B cell (primary cell): ENCODE measurements at regions not wholly inside any gene's neighbourhood (a gene's known extent, or its start where the extent isn't known, plus 50 kb on each side); places are given as distances from the start of the nearest gene placed in this dataset.

Source experiments
- ATAC-seq: fragments of 200-7000 bp; cut with Tn5 transposase; one replicate; pipeline ENCODE4 v1.10.0; 2021; ENCODE audit warnings: low read depth, mild to moderate bottlenecking, moderate number of reproducible peaks, moderate library complexity
- CTCF ChIA-PET: fragments of 350-600 bp; sonication (Branson Sonifier 250); formaldehyde crosslinking; loops from one replicate; lab custom pipeline; 2021; ENCODE audit warnings: antibody characterized with exemption, inconsistent platforms; lab: Charles Lee
- POLR2A ChIA-PET: fragments of 350-600 bp; sonication (Branson Sonifier 250); formaldehyde crosslinking; loops from one replicate; lab custom pipeline; 2021; ENCODE audit warnings: antibody characterized with exemption; lab: Charles Lee
- DNase-seq: peaks from one replicate; pipeline ENCODE4 v3.0.0; 2013
- H2AFZ ChIP-seq: 2 replicates; pipeline ENCODE4 v1.6.1; 2012; ENCODE audit warnings: mild to moderate bottlenecking, low read depth, low read length; ENCODE audit not compliant: insufficient read depth, poor library complexity, severe bottlenecking
- H3K27ac ChIP-seq, 2 donors: 1 replicate in 1 of 2; 2 replicates in 1 of 2; pipeline ENCODE4 v1.5.1; 2012 to 2013; ENCODE audit warnings: low read length in 2 of 2, mild to moderate bottlenecking in 2 of 2, moderate library complexity in 1 of 2
- H3K27me3 ChIP-seq, 4 experiments: fragments of 200-600 bp in 1 of 4; sonication (generic) in 1 of 4; replicated peaks in 1 of 4; 1 replicate in 2 of 4; 2 replicates in 2 of 4; pipeline versions ENCODE4 v1.6.1 to v1.7.0; 2013 to 2016; ENCODE audit warnings: low read length in 3 of 4, mild to moderate bottlenecking in 2 of 4, mixed read lengths in 1 of 4, moderate library complexity in 1 of 4; ENCODE audit not compliant: insufficient read depth in 4 of 4, control insufficient read depth in 3 of 4; ENCODE audit errors: control extremely low read depth in 1 of 4
- H3K36me3 ChIP-seq, 2 experiments: replicated peaks in 1 of 2; 1 replicate in 1 of 2; 2 replicates in 1 of 2; pipeline versions ENCODE4 v1.6.1 to v1.7.1; 2013; ENCODE audit warnings: low read length in 1 of 2; ENCODE audit not compliant: insufficient read depth in 2 of 2, control insufficient read depth in 1 of 2; ENCODE audit errors: control extremely low read depth in 1 of 2, extremely low read depth in 1 of 2
- H3K4me1 ChIP-seq, 2 donors: fragments of 200-600 bp in 1 of 2; sonication (generic) in 1 of 2; 1 replicate in 1 of 2; 2 replicates in 1 of 2; pipeline versions ENCODE4 v1.5.1 to v1.6.1; 2013 to 2017; ENCODE audit warnings: low read length in 2 of 2; ENCODE audit not compliant: control insufficient read depth in 2 of 2, insufficient read depth in 2 of 2
- H3K4me2 ChIP-seq: replicated peaks from 2 replicates; pipeline ENCODE3; 2012; ENCODE audit warnings: mild to moderate bottlenecking, low read depth, low read length; ENCODE audit not compliant: poor library complexity, severe bottlenecking
- H3K4me3 ChIP-seq, 5 experiments: fragments of 200-600 bp in 1 of 5; sonication (generic) in 1 of 5; 1 replicate in 3 of 5; 2 replicates in 2 of 5; pipeline versions ENCODE4 v1.5.1 to v1.7.0; 2011 to 2016; ENCODE audit warnings: low read length in 4 of 5, mild to moderate bottlenecking in 4 of 5, low read depth in 2 of 5, control low read depth in 1 of 5, moderate library complexity in 1 of 5; ENCODE audit not compliant: insufficient read depth in 1 of 5; ENCODE audit errors: control extremely low read depth in 1 of 5, extremely low read depth in 1 of 5
- H3K79me2 ChIP-seq: fragments of 200-600 bp; sonication (generic); one replicate; pipeline ENCODE4 v1.6.0; 2016; ENCODE audit warnings: low read length; ENCODE audit not compliant: control insufficient read depth, insufficient read depth
- H3K9ac ChIP-seq: fragments of 200-600 bp; sonication (generic); 2 replicates; pipeline ENCODE4 v1.6.1; 2017; ENCODE audit warnings: mild to moderate bottlenecking, low read length, moderate library complexity
- H3K9me3 ChIP-seq, 3 donors: one replicate each; pipeline versions ENCODE4 v1.6.1 to v1.7.1; 2013; ENCODE audit warnings: low read length in 2 of 3; ENCODE audit not compliant: control insufficient read depth in 2 of 3, insufficient read depth in 1 of 3; ENCODE audit errors: control extremely low read depth in 1 of 3
- H4K20me1 ChIP-seq: 2 replicates; pipeline ENCODE4 v1.6.0; 2012; ENCODE audit warnings: mild to moderate bottlenecking, low read length; ENCODE audit not compliant: insufficient read depth, control insufficient read depth, poor library complexity, severe bottlenecking
- H3K27ac Mint-ChIP-seq: one replicate; pipeline ENCODE4 v1.8.0; 2021; ENCODE audit warnings: mixed read lengths
- H3K27me3 Mint-ChIP-seq: one replicate; pipeline ENCODE4 v1.8.0; 2021; ENCODE audit warnings: mixed read lengths
- H3K4me1 Mint-ChIP-seq: one replicate; pipeline ENCODE4 v1.8.0; 2021; ENCODE audit warnings: mixed read lengths
- H3K4me3 Mint-ChIP-seq: one replicate; pipeline ENCODE4 v1.8.0; 2021; ENCODE audit warnings: mixed read lengths
- H3K9me3 Mint-ChIP-seq: one replicate; pipeline ENCODE4 v1.8.0; 2022; ENCODE audit warnings: mixed read lengths; ENCODE audit not compliant: insufficient read depth
- CTCF ChIP-seq: fragments of 200-600 bp; IDR thresholded peaks from one replicate; pipeline ENCODE4 v1.8.0; 2022; ENCODE audit warnings: antibody characterized with exemption, mild to moderate bottlenecking
- EZH2 ChIP-seq: IDR thresholded peaks from 2 replicates; pipeline ENCODE4 v1.6.1; 2012; ENCODE audit warnings: borderline replicate concordance, low read depth, mild to moderate bottlenecking, moderate library complexity, low read length; ENCODE audit not compliant: insufficient read depth, poor library complexity, severe bottlenecking
- WGBS: methylation state at CpG from one replicate; pipeline ENCODE4 v1.1.5; 2013; ENCODE audit warnings: missing lambda C conversion rate; ENCODE audit not compliant: insufficient coverage; 5-methylcytosine and 5-hydroxymethylcytosine counted together
- intact Hi-C: fragments of 100-400 bp; cut with micrococcal nuclease; formaldehyde crosslinking; loops from one replicate; pipeline ENCODE4 v1.10.0; 2022

- no peak for DNase-seq
- CTCF ChIA-PET = no interaction called here
Observed at GRCh38 chr13:72521940-72522661, 205.3 kb downstream of the MZT1 start.

GRCh38 chr13:72514146-72514545 is 213.3 kb downstream of the MZT1 start:
- no peaks in the 10 kb centered on the region for H3K4me1 ChIP-seq
- POLR2A ChIA-PET = no interaction called here
- H3K4me3 ChIP-seq = no peak overlapping the region
- CTCF ChIA-PET = no interaction called here
- H3K4me3 Mint-ChIP-seq = no peak overlapping the region
- H3K9ac ChIP-seq = no peak overlapping the region
- no peak overlapping the region for H3K27ac Mint-ChIP-seq
- H3K9me3 ChIP-seq = no peaks in the 10 kb centered on the region
- TF ChIP-seq CTCF = no peak
- TF ChIP-seq EZH2 = no peak
- intact Hi-C loops = no loop called here
- ATAC-seq = no peak
- no peaks in the 10 kb centered on the region for H3K27me3 Mint-ChIP-seq
- no peaks in the 10 kb centered on the region for H3K9me3 Mint-ChIP-seq
- no peak overlapping the region for H3K27ac ChIP-seq
- WGBS = no CpG with 5 or more reads among the region's 1 CpG
- no peak overlapping the region for H2AFZ ChIP-seq
- H3K79me2 ChIP-seq = no peaks in the 10 kb centered on the region
- DNase-seq = no peak
- H3K4me2 ChIP-seq = no peak overlapping the region
- no peaks in the 10 kb centered on the region for H3K4me1 Mint-ChIP-seq
- H3K27me3 ChIP-seq = no peaks in the 10 kb centered on the region
- H3K36me3 ChIP-seq = no peaks in the 10 kb centered on the region
- H4K20me1 ChIP-seq = no peaks in the 10 kb centered on the region

More at GRCh38 chr13:72521940-72522661, 205.3 kb downstream of the MZT1 start:
- intact Hi-C loops = no loop called here
- no peak overlapping the region for H3K27ac ChIP-seq
- H3K4me1 Mint-ChIP-seq = no peaks in the 10 kb centered on the region
- H3K9me3 Mint-ChIP-seq = peaks cover 3% of the 10 kb centered on the region
- 97% methylated on average over 8 of the region's 10 CpGs for whole genome bisulfite sequencing
- no peaks in the 10 kb centered on the region for H3K36me3 ChIP-seq
- no peaks in the 10 kb centered on the region for H3K27me3 ChIP-seq
- H3K27me3 Mint-ChIP-seq = no peaks in the 10 kb centered on the region
- no peak for TF ChIP-seq CTCF
- no peak for TF ChIP-seq EZH2
- H3K9ac ChIP-seq = no peak overlapping the region
- no peaks in the 10 kb centered on the region for H4K20me1 ChIP-seq
- H3K4me1 ChIP-seq = no peaks in the 10 kb centered on the region
- no peak overlapping the region for H3K4me3 ChIP-seq
- no peak for ATAC-seq
- no peaks in the 10 kb centered on the region for H3K9me3 ChIP-seq
- POLR2A ChIA-PET = no interaction called here
- no peak overlapping the region for H3K4me2 ChIP-seq
- H3K27ac Mint-ChIP-seq = no peak overlapping the region
- H3K4me3 Mint-ChIP-seq = no peak overlapping the region
- no peak overlapping the region for H2AFZ ChIP-seq
- no peaks in the 10 kb centered on the region for H3K79me2 ChIP-seq
